AG08395 (cell line): ENCODE measurements at regions not wholly inside any gene's neighbourhood (a gene's known extent, or its start where the extent isn't known, plus 50 kb on each side); places are given as distances from the start of the nearest gene placed in this dataset.

Experiments
- DNase-seq: peaks from one replicate; pipeline ENCODE4 v3.0.0; 2012; ENCODE audit warnings: mixed read lengths, low spot score

GRCh38 chr6:88342336-88342735, 176.2 kb upstream of the CNR1 start:
- no peak for DNase-seq

- DNase-seq: no peak
Measured at GRCh38 chr6:88339761-88340160, 173.6 kb upstream of the CNR1 start.

- no peak for DNase-seq
Measured at GRCh38 chr6:88321306-88321705, 155.2 kb upstream of the CNR1 start.

- DNase-seq: no peak
Measured at GRCh38 chr6:88311561-88311960, 145.4 kb upstream of the CNR1 start.

- no peak for DNase-seq
Measured at GRCh38 chr6:88304520-88304919, 138.4 kb upstream of the CNR1 start.

GRCh38 chr6:88302769-88303225, 136.7 kb upstream of the CNR1 start:
- no peak for DNase-seq

GRCh38 chr6:88301888-88302768, 136.0 kb upstream of the CNR1 start:
- no peak for DNase-seq

- no peak for DNase-seq
Measured at GRCh38 chr6:88301256-88301655, 135.1 kb upstream of the CNR1 start.

- DNase-seq: no peak
Measured at GRCh38 chr6:88298066-88298845, 132.1 kb upstream of the CNR1 start.

- DNase-seq: no peak
Measured at GRCh38 chr6:88296694-88297093, 130.5 kb upstream of the CNR1 start.

GRCh38 chr6:88295663-88296062, 129.5 kb upstream of the CNR1 start:
- DNase-seq: no peak

GRCh38 chr6:88294702-88295101, 128.6 kb upstream of the CNR1 start:
- DNase-seq: no peak

- no peak for DNase-seq
Measured at GRCh38 chr6:88290411-88290810, 124.3 kb upstream of the CNR1 start.

GRCh38 chr6:88287696-88288095, 121.5 kb upstream of the CNR1 start:
- no peak for DNase-seq

- DNase-seq: no peak
Measured at GRCh38 chr6:88276331-88276730, 110.2 kb upstream of the CNR1 start.

- DNase-seq: no peak
Measured at GRCh38 chr6:88268508-88268907, 102.4 kb upstream of the CNR1 start.

- no peak for DNase-seq
Measured at GRCh38 chr6:88266126-88266525, 100.0 kb upstream of the CNR1 start.

GRCh38 chr6:88263591-88263990, 97.4 kb upstream of the CNR1 start:
- no peak for DNase-seq

GRCh38 chr6:88262332-88262731, 96.2 kb upstream of the CNR1 start:
- DNase-seq: no peak

GRCh38 chr6:88251301-88251700, 85.2 kb upstream of the CNR1 start:
- DNase-seq: no peak

GRCh38 chr6:88248709-88249321, 82.7 kb upstream of the CNR1 start:
- no peak for DNase-seq

GRCh38 chr6:88246654-88247053, 80.5 kb upstream of the CNR1 start:
- no peak for DNase-seq

- no peak for DNase-seq
Measured at GRCh38 chr6:88244721-88245120, 78.6 kb upstream of the CNR1 start.
